ENCODE measurements at regions not wholly inside any gene's neighbourhood (a gene's known extent, or its start where the extent isn't known, plus 50 kb on each side); places are given as distances from the start of the nearest gene placed in this dataset.

DNA sequence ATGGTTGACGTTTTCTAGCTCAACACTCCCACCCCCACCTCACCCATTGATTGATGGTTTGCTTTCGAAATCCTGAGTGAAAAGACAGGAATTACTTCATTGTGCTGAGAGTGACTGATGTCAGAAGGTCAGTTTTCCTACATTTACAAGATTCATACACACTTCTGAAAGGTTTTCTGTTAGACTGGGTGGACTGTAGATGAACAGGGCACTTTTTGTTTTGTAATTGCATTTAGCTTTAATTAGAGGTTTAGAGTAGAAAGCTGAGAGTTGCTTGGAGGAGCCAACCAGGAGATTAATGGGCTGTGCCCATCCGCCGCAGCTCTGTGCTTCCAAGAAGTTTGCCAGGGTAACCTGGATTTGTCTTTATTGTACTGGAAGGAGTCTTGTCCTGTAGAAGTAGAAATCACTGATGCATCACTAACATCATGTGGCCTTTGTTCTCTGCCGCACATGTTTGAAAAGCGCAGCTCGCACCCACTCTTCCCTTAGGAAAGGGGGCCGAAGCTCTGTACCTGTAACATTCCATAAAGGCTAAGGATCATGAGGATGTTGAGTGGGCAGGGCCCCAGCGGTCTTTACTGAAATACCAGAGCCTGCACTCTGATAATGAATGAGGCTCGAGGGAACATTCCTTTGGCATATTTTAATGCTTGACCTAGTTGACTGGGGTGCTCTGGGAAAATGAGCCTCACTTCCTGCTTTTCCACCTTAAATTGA, 267.6 kb upstream of the DMRT1 start:
- in situ Hi-C loops (cut with HindIII; ENCODE audit: low pct_unique_long_range_greater_than_20kb, low sequenced_read_pairs), result no loop called here
- peak; percentile 77 for DNase-seq (ENCODE audit: low read depth)

GRCh38 chr9:575139-575538, 266.4 kb upstream of the DMRT1 start:
- in situ Hi-C loops (cut with HindIII; ENCODE audit: low pct_unique_long_range_greater_than_20kb, low sequenced_read_pairs), result no loop called here

GRCh38 chr9:580652-581342, 260.7 kb upstream of the DMRT1 start:
- in situ Hi-C loops (cut with HindIII; ENCODE audit: low pct_unique_long_range_greater_than_20kb, low sequenced_read_pairs), result no loop called here
- DNase-seq (ENCODE audit: low read depth), result no peak

More at GRCh38 chr9:575139-575538, 266.4 kb upstream of the DMRT1 start:
- no peak for DNase-seq (ENCODE audit: low read depth)

- in situ Hi-C loops (cut with HindIII; ENCODE audit: low pct_unique_long_range_greater_than_20kb, low sequenced_read_pairs), result no loop called here
These were observed 259.6 kb upstream of the DMRT1 start for GRCh38 chr9:581673-582497.

DNA sequence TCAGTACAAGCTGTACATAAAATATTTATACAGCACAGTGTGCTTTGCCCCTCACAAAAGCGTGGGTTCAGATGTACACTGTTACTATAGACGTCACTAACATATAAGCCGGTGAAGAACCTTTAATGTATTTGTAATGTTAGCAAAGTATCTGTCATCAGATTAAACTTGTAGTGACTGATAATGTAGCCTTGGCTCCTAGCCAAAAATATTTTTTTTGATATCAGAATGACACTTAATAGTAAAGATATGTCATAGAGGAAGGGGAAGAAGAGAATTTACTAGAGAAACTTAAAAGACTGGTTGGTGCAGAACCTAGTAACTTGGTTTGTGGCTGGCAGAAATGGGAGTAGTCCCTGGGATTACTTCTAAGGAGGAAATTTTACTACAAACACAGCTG, 258.7 kb upstream of the DMRT1 start:
- no peak for DNase-seq (ENCODE audit: low read depth)

More at GRCh38 chr9:581673-582497, 259.6 kb upstream of the DMRT1 start:
- DNase-seq (ENCODE audit: low read depth), result no peak

DNA sequence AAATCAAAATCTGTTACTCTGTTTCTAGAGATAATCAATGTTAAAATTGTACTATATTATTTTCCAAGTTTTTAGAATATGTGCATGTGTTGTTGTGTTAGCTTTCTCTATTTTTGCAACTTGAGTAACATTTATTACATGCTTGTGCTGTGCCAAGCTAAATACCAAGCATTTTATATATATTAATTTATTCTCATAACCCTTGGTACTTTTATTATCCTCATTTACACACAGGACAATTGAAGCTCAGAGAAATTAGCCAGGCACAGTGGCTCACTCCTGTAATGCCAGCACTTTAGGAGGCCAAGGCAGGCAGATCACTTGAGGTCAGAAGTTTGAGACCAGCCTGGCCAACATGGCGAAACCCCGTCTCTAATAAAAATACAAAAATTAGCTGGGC, 254.0 kb upstream of the DMRT1 start:
- no peak for DNase-seq (ENCODE audit: low read depth)
- in situ Hi-C loops (cut with HindIII; ENCODE audit: low pct_unique_long_range_greater_than_20kb, low sequenced_read_pairs), result no loop called here

More for the DNA sequence above, 258.7 kb upstream of the DMRT1 start:
- in situ Hi-C loops (cut with HindIII; ENCODE audit: low pct_unique_long_range_greater_than_20kb, low sequenced_read_pairs), result no loop called here

DNA sequence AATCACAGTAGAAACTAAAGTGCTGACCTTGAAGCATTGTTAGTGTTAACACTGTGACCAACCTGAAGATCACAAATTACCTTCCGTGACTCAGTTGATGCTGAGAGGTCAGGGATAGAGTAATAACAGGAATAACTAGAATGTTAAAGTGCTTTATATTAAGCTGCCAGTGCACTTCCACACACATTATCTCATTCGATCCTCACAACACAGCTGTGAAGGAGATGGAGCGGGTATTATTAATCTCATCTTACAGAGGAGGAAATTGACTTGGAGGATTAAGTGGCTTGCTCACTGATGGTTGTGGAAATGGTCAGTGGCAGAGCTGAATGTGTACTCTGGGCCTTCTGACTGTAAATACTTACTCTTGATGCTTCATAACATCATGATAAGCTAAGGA, 252.5 kb upstream of the DMRT1 start:
- no peak for DNase-seq (ENCODE audit: low read depth)
- in situ Hi-C loops (cut with HindIII; ENCODE audit: low pct_unique_long_range_greater_than_20kb, low sequenced_read_pairs), result no loop called here

DNA sequence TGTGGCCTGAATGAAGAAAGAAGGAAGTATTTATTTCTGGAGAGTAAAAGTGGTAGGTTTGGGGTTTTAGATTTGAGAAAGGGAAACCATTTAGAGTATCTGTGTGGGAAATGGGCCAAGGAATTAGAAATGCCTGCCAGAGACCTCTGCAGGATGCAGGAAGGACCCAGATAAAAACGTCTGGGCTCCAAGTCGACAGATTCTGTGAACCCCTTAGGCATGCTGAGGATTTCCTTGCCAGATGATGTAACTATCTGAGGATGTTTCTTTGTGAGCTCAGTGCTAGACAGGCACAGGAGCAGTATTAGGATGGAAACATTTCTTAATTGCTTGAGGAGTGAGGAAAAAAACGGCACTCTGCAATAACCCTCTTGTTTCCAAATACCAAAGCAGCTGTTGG, 251.8 kb upstream of the DMRT1 start:
- in situ Hi-C loops (cut with HindIII; ENCODE audit: low pct_unique_long_range_greater_than_20kb, low sequenced_read_pairs), result no loop called here
- DNase-seq (ENCODE audit: low read depth), result no peak

DNA sequence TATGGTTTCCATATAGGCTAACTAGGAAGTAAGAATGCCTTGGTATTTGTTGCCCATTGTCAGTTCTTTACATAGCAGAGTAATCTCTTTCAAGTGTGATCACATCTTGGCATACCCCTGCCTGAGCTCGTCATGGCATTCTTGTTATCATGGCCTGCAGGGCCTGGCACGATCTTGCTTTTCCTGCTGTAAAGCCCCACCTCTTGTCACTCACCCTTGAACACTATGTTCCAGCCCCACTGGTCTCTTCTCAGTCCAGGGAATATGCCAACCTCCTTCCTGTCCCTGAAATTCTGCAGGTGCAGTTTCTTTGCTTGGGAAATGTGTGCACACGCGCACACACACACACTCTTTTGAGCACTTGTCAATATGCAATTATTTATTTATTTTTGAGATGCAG, 250.2 kb upstream of the DMRT1 start:
- no peak for DNase-seq (ENCODE audit: low read depth)
- in situ Hi-C loops (cut with HindIII; ENCODE audit: low pct_unique_long_range_greater_than_20kb, low sequenced_read_pairs), result no loop called here

DNA sequence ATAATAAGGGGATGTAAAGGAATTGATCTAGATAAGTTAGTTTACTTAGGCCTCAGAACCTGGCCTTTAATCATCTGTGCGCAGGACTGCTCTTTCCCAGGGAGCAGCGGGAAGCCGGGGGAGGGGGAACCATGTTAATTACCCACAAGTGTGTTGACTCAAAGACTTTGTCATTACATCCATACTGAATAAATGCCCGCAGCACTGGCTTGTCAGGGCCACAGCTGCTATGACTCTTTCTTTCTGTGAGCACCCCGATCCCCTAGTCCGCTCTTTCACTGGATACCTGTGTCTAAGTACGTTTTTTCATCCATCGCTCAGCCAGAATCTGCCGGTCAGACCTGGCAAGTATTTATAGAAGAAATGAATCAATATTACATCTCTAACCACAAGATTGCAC, 249.3 kb upstream of the DMRT1 start:
- in situ Hi-C loops (cut with HindIII; ENCODE audit: low pct_unique_long_range_greater_than_20kb, low sequenced_read_pairs), result no loop called here

DNA sequence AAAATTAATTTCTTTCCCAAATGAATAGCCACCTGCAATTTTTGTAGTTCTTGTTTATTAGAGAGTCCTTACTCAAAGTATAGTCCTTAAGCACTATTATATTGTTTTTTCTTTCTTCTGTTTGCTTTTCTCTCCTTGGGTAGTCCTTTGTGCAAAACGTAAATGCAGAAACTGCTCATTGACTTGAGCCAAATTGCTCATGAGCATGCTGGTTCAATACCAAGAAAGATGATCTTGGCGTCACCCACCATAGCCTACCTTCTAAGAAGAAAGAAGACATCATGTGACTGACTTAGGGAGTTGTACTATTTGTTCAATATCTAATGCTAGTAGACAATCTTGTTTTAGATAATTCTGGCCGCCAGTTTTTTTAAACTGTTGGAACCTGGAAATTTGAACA, 248.8 kb upstream of the DMRT1 start:
- in situ Hi-C loops (cut with HindIII; ENCODE audit: low pct_unique_long_range_greater_than_20kb, low sequenced_read_pairs), result no loop called here
- no peak for DNase-seq (ENCODE audit: low read depth)

More for the DNA sequence above, 249.3 kb upstream of the DMRT1 start:
- no peak for DNase-seq (ENCODE audit: low read depth)

GRCh38 chr9:593809-594208, 247.7 kb upstream of the DMRT1 start:
- DNase-seq (ENCODE audit: low read depth), result no peak
- in situ Hi-C loops (cut with HindIII; ENCODE audit: low pct_unique_long_range_greater_than_20kb, low sequenced_read_pairs), result no loop called here

GRCh38 chr9:596703-597102, 244.8 kb upstream of the DMRT1 start:
- in situ Hi-C loops (cut with HindIII; ENCODE audit: low pct_unique_long_range_greater_than_20kb, low sequenced_read_pairs), result no loop called here
- DNase-seq (ENCODE audit: low read depth), result no peak

GRCh38 chr9:600006-600405, 241.5 kb upstream of the DMRT1 start:
- DNase-seq (ENCODE audit: low read depth), result no peak
- in situ Hi-C loops (cut with HindIII; ENCODE audit: low pct_unique_long_range_greater_than_20kb, low sequenced_read_pairs), result no loop called here

DNA sequence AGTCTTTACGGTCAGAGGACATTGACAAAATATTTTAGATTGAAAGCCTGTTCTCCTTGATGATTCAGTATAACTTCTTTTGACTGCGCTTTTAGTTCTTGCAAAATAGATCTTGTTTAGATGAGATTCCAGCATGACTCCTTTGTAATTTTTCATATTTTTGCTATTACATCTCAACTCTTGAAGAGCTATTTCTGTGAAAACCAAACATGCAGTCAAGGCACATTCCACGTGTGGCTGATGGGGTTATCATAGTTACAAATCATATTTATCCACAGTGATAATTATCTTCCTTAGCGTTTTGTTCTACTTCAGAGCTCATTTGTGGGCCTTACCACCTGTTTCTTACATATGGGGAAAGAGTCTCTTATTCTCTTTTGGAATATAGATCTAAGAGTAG, 238.8 kb upstream of the DMRT1 start:
- in situ Hi-C loops (cut with HindIII; ENCODE audit: low pct_unique_long_range_greater_than_20kb, low sequenced_read_pairs), result no loop called here
- DNase-seq (ENCODE audit: low read depth), result no peak

DNA sequence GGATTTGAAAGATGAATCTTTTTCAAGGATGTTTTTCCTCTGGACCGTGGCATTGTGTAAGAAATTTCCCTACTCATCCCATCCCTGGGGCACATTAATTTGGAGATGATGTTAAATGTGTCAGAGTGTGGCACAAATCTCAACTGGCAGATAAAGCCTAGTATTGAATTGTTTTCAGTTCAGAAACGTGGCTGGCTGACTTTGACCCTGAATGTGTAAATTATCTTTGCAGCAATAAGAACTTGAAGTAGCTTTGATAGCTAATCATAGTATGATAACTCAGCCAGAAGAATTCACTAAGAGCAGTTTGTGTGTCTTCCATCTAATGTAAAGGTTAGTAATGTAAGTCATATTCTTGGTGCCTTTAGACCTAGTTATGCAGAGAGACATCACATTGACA, 238.4 kb upstream of the DMRT1 start:
- in situ Hi-C loops (cut with HindIII; ENCODE audit: low pct_unique_long_range_greater_than_20kb, low sequenced_read_pairs), result no loop called here
- no peak for DNase-seq (ENCODE audit: low read depth)

- in situ Hi-C loops (cut with HindIII; ENCODE audit: low pct_unique_long_range_greater_than_20kb, low sequenced_read_pairs), result no loop called here
- DNase-seq (ENCODE audit: low read depth), result no peak
These were observed 234.1 kb upstream of the DMRT1 start for GRCh38 chr9:607417-607816.

GRCh38 chr9:613771-614347, 227.6 kb upstream of the DMRT1 start:
- DNase-seq (ENCODE audit: low read depth), result peak; percentile 45
- in situ Hi-C loops (cut with HindIII; ENCODE audit: low pct_unique_long_range_greater_than_20kb, low sequenced_read_pairs), result no loop called here

DNA sequence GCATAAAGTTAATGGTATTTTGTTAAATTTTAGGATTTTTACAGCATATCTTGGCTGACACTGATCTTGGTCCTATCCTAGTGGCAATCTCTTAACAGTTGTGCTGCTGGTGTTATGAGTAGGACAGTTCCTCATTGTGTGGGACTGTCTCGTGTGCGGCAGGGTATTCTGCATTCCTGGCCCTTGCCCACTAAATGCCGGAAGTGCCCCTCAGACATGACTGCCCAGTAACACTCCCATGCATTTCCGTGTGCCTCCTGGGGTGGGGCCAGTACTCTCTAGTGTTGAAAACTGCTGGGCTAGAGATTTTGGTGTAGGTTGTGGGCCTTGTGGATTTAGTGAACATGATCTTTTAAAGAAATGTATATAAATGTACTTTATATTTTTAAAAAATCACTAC, 227.1 kb upstream of the DMRT1 start:
- DNase-seq (ENCODE audit: low read depth), result no peak
- in situ Hi-C loops (cut with HindIII; ENCODE audit: low pct_unique_long_range_greater_than_20kb, low sequenced_read_pairs), result no loop called here
